Hematopoietic multipotent progenitor cell treated with erythropoietin and hydrocortisone succinate and interleukin-3 and kit ligand, for 8 days (in vitro differentiated cells): ENCODE measurements at regions not wholly inside any gene's neighbourhood (a gene's known extent, or its start where the extent isn't known, plus 50 kb on each side); places are given as distances from the start of the nearest gene placed in this dataset.
A peak's percentile ranks its signal among the peaks of the same experiment; 100 is the strongest.

Experiments used
- DNase-seq: peaks from one replicate; pipeline ENCODE4 v3.0.0-alpha.2; 2015

GRCh38 chr6:53744321-53744720 lies 50.5 kb upstream of the LRRC1 start:
- no peak for DNase-seq

GRCh38 chr6:53741034-53741823 lies 53.6 kb upstream of the LRRC1 start:
- no peak for DNase-seq

- DNase-seq = no peak
Observed at GRCh38 chr6:53737746-53738145, 57.1 kb upstream of the LRRC1 start.

GRCh38 chr6:53735896-53736295 lies 58.9 kb upstream of the LRRC1 start:
- DNase-seq = no peak

- DNase-seq = peak; percentile 28
Observed at GRCh38 chr6:53734473-53735299, 60.1 kb upstream of the LRRC1 start.

- DNase-seq = no peak
Observed at GRCh38 chr6:53731866-53732636, 62.8 kb upstream of the LRRC1 start.

GRCh38 chr6:53730767-53731166 lies 64.0 kb upstream of the LRRC1 start:
- DNase-seq = no peak

GRCh38 chr6:53728570-53729194 lies 63.1 kb upstream of the KLHL31 start:
- peak; percentile 55 for DNase-seq

- no peak for DNase-seq
Observed at GRCh38 chr6:53727748-53728147, 62.2 kb upstream of the KLHL31 start.

GRCh38 chr6:53725791-53726575 lies 60.4 kb upstream of the KLHL31 start:
- DNase-seq = peak; percentile 72

GRCh38 chr6:53724501-53724900 lies 58.9 kb upstream of the KLHL31 start:
- no peak for DNase-seq

- no peak for DNase-seq
Observed at GRCh38 chr6:53723331-53723730, 57.8 kb upstream of the KLHL31 start.

GRCh38 chr6:53721766-53722165 lies 56.2 kb upstream of the KLHL31 start:
- no peak for DNase-seq

GRCh38 chr6:53718597-53719460 lies 53.3 kb upstream of the KLHL31 start:
- peak; percentile 77 for DNase-seq

- DNase-seq = no peak
Observed at GRCh38 chr6:53717566-53717965, 52.0 kb upstream of the KLHL31 start.

GRCh38 chr6:53715434-53715833 lies 49.9 kb upstream of the KLHL31 start:
- no peak for DNase-seq
